ENCODE measurements at regions not wholly inside any gene's neighbourhood (a gene's known extent, or its start where the extent isn't known, plus 50 kb on each side); places are given as distances from the start of the nearest gene placed in this dataset.

- TF ChIP-seq CTCF (IDR thresholded peaks at IDR 0.05) = no peak
- TF ChIP-seq POLR2A (IDR thresholded peaks at IDR 0.05) = no peak
Measured at GRCh38 chr2:234308073-234308812, 188.6 kb downstream of the ARL4C start.
